AG20443 (cell line): ENCODE measurements at regions not wholly inside any gene's neighbourhood (a gene's known extent, or its start where the extent isn't known, plus 50 kb on each side); places are given as distances from the start of the nearest gene placed in this dataset.
"Not testable (repeated sequence)": the region's sequence is repeated elsewhere in the genome, so short reads cannot be mapped to it uniquely, and the experiment has no call there.

Experiments
- DNase-seq: peaks from one replicate; pipeline ENCODE4 v3.0.0; 2012; ENCODE audit warnings: low spot score, mixed read lengths

GRCh38 chr3:64803469-64803868, 115.7 kb upstream of the ADAMTS9 start:
- DNase-seq: no peak

GRCh38 chr3:64802460-64802859, 114.7 kb upstream of the ADAMTS9 start:
- no peak for DNase-seq

- no peak for DNase-seq
These were observed 114.1 kb upstream of the ADAMTS9 start for GRCh38 chr3:64801856-64802255.

- no peak for DNase-seq
These were observed 111.8 kb upstream of the ADAMTS9 start for GRCh38 chr3:64799606-64800005.

- DNase-seq: no peak
These were observed 110.5 kb upstream of the ADAMTS9 start for GRCh38 chr3:64798316-64798715.

- no peak for DNase-seq
These were observed 109.0 kb upstream of the ADAMTS9 start for GRCh38 chr3:64796607-64797399.

GRCh38 chr3:64792445-64792844, 104.6 kb upstream of the ADAMTS9 start:
- no peak for DNase-seq

- DNase-seq: no peak
These were observed 101.3 kb upstream of the ADAMTS9 start for GRCh38 chr3:64789111-64789510.

GRCh38 chr3:64783200-64783599, 95.4 kb upstream of the ADAMTS9 start:
- no peak for DNase-seq

- DNase-seq: not testable (repeated sequence)
These were observed 93.1 kb upstream of the ADAMTS9 start for GRCh38 chr3:64780923-64781322.

- no peak for DNase-seq
These were observed 85.3 kb upstream of the ADAMTS9 start for GRCh38 chr3:64773137-64773536.

- no peak for DNase-seq
These were observed 78.6 kb upstream of the ADAMTS9 start for GRCh38 chr3:64766440-64766839.

GRCh38 chr3:64765947-64766346, 78.1 kb upstream of the ADAMTS9 start:
- DNase-seq: no peak

GRCh38 chr3:64764386-64764929, 76.7 kb upstream of the ADAMTS9 start:
- DNase-seq: no peak

- no peak for DNase-seq
These were observed 76.2 kb upstream of the ADAMTS9 start for GRCh38 chr3:64763980-64764379.

GRCh38 chr3:64761729-64762128, 73.9 kb upstream of the ADAMTS9 start:
- DNase-seq: no peak

GRCh38 chr3:64760258-64760657, 72.5 kb upstream of the ADAMTS9 start:
- DNase-seq: no peak

GRCh38 chr3:64759811-64760210, 72.0 kb upstream of the ADAMTS9 start:
- DNase-seq: no peak

- DNase-seq: no peak
These were observed 68.7 kb upstream of the ADAMTS9 start for GRCh38 chr3:64756398-64756986.

- no peak for DNase-seq
These were observed 60.6 kb upstream of the ADAMTS9 start for GRCh38 chr3:64748244-64748904.

GRCh38 chr3:64747679-64748078, 59.9 kb upstream of the ADAMTS9 start:
- DNase-seq: no peak

GRCh38 chr3:64743887-64744243, 56.1 kb upstream of the ADAMTS9 start:
- no peak for DNase-seq
